Activated naive CD8-positive, alpha-beta T cell treated with anti-CD3 and anti-CD28 coated beads, Interleukin-2, amount 10 ng/mL, durations not matched to agents 7 days and 5 days (primary cell): ENCODE measurements at regions not wholly inside any gene's neighbourhood (a gene's known extent, or its start where the extent isn't known, plus 50 kb on each side); places are given as distances from the start of the nearest gene placed in this dataset.
"Not testable (repeated sequence)": the region's sequence is repeated elsewhere in the genome, so short reads cannot be mapped to it uniquely, and the experiment has no call there.

Experiments used
- ATAC-seq: fragments of 150-1000 bp; cut with Tn5 transposase; one replicate; pipeline ENCODE4 v1.10.0; 2021; ENCODE audit warnings: low read depth, moderate library complexity
- POLR2A ChIA-PET: fragments of 350-600 bp; sonication (Branson Sonifier 250); formaldehyde crosslinking; loops from one replicate; lab custom pipeline; 2021; ENCODE audit warnings: antibody characterized with exemption; lab: Charles Lee
- DNase-seq: peaks from one replicate; pipeline ENCODE4 v3.0.0; 2021
- H3K27ac Mint-ChIP-seq: one replicate; pipeline ENCODE4 v1.8.0; 2022; ENCODE audit warnings: mild to moderate bottlenecking, mixed read lengths
- H3K27me3 Mint-ChIP-seq: one replicate; pipeline ENCODE4 v1.8.0; 2022; ENCODE audit warnings: mild to moderate bottlenecking, moderate library complexity, mixed read lengths
- H3K36me3 Mint-ChIP-seq: one replicate; pipeline ENCODE4 v1.8.0; 2021; ENCODE audit warnings: mild to moderate bottlenecking, mixed read lengths
- H3K4me1 Mint-ChIP-seq: one replicate; pipeline ENCODE4 v1.8.0; 2021; ENCODE audit warnings: mixed read lengths
- H3K4me3 Mint-ChIP-seq: one replicate; pipeline ENCODE4 v1.8.0; 2022; ENCODE audit warnings: mild to moderate bottlenecking, moderate library complexity, mixed read lengths
- H3K9me3 Mint-ChIP-seq: one replicate; pipeline ENCODE4 v1.8.0; 2021; ENCODE audit warnings: mixed read lengths

- no peaks in the 10 kb centered on the region for H3K4me1 Mint-ChIP-seq
- POLR2A ChIA-PET = no interaction called here
- no peaks in the 10 kb centered on the region for H3K36me3 Mint-ChIP-seq
- H3K9me3 Mint-ChIP-seq = peaks cover 4% of the 10 kb centered on the region
- no peak overlapping the region for H3K4me3 Mint-ChIP-seq
- no peak for DNase-seq
- H3K27ac Mint-ChIP-seq = no peak overlapping the region
- H3K27me3 Mint-ChIP-seq = no peaks in the 10 kb centered on the region
- no peak for ATAC-seq
Observed at GRCh38 chr4:104616401-104616820, 121.7 kb upstream of the CXXC4 start.

GRCh38 chr4:104625706-104626105 lies 131.0 kb upstream of the CXXC4 start:
- Mint-ChIP-seq H3K27me3 (no peaks in the 10 kb centered on the region), H3K9me3 (peaks cover 1% of the 10 kb centered on the region), H3K4me3 (no peak overlapping the region), H3K27ac (no peak overlapping the region), H3K36me3 (no peaks in the 10 kb centered on the region), H3K4me1 (no peaks in the 10 kb centered on the region)
- POLR2A ChIA-PET = no interaction called here
- no peak for DNase-seq
- no peak for ATAC-seq

- ATAC-seq = no peak
- Mint-ChIP-seq H3K4me1 (no peaks in the 10 kb centered on the region), H3K27ac (no peak overlapping the region)
Observed at GRCh38 chr4:104629601-104630000, 134.9 kb upstream of the CXXC4 start.

GRCh38 chr4:104630272-104630671 lies 135.6 kb upstream of the CXXC4 start:
- Mint-ChIP-seq H3K27me3 (no peaks in the 10 kb centered on the region), H3K27ac (no peak overlapping the region), H3K9me3 (no peaks in the 10 kb centered on the region), H3K36me3 (no peaks in the 10 kb centered on the region), H3K4me1 (no peaks in the 10 kb centered on the region), H3K4me3 (no peak overlapping the region)
- DNase-seq (no peak), ATAC-seq (no peak)
- POLR2A ChIA-PET = no interaction called here

More at GRCh38 chr4:104629601-104630000, 134.9 kb upstream of the CXXC4 start:
- Mint-ChIP-seq H3K9me3 (no peaks in the 10 kb centered on the region), H3K36me3 (no peaks in the 10 kb centered on the region), H3K27me3 (no peaks in the 10 kb centered on the region), H3K4me3 (no peak overlapping the region)
- POLR2A ChIA-PET = no interaction called here
- DNase-seq = no peak

- no peaks in the 10 kb centered on the region for H3K4me1 Mint-ChIP-seq
- POLR2A ChIA-PET = no interaction called here
- no peaks in the 10 kb centered on the region for H3K36me3 Mint-ChIP-seq
- DNase-seq = no peak
- peaks cover 2% of the 10 kb centered on the region for H3K27me3 Mint-ChIP-seq
- ATAC-seq = no peak
- no peaks in the 10 kb centered on the region for H3K9me3 Mint-ChIP-seq
- no peak overlapping the region for H3K4me3 Mint-ChIP-seq
- no peak overlapping the region for H3K27ac Mint-ChIP-seq
Observed at GRCh38 chr4:104631000-104631399, 136.3 kb upstream of the CXXC4 start.

GRCh38 chr4:104641418-104641817 lies 146.7 kb upstream of the CXXC4 start:
- no peak overlapping the region for H3K27ac Mint-ChIP-seq
- no peak overlapping the region for H3K4me3 Mint-ChIP-seq
- DNase-seq (no peak), ATAC-seq (no peak)
- H3K27me3 Mint-ChIP-seq = peaks cover 6% of the 10 kb centered on the region
- no peaks in the 10 kb centered on the region for H3K36me3 Mint-ChIP-seq
- H3K9me3 Mint-ChIP-seq = no peaks in the 10 kb centered on the region
- no peaks in the 10 kb centered on the region for H3K4me1 Mint-ChIP-seq
- POLR2A ChIA-PET = no interaction called here

GRCh38 chr4:104642521-104642920 lies 147.8 kb upstream of the CXXC4 start:
- DNase-seq = no peak
- H3K4me1 Mint-ChIP-seq = no peaks in the 10 kb centered on the region
- peaks cover 6% of the 10 kb centered on the region for H3K27me3 Mint-ChIP-seq
- POLR2A ChIA-PET = no interaction called here
- no peaks in the 10 kb centered on the region for H3K36me3 Mint-ChIP-seq
- no peak overlapping the region for H3K27ac Mint-ChIP-seq
- H3K9me3 Mint-ChIP-seq = no peaks in the 10 kb centered on the region
- H3K4me3 Mint-ChIP-seq = no peak overlapping the region
- no peak for ATAC-seq

- Mint-ChIP-seq H3K27ac (no peak overlapping the region), H3K27me3 (peaks cover 6% of the 10 kb centered on the region), H3K9me3 (no peaks in the 10 kb centered on the region), H3K4me1 (no peaks in the 10 kb centered on the region), H3K36me3 (no peaks in the 10 kb centered on the region), H3K4me3 (no peak overlapping the region)
- POLR2A ChIA-PET = no interaction called here
- ATAC-seq (no peak), DNase-seq (no peak)
Observed at GRCh38 chr4:104643805-104644204, 149.1 kb upstream of the CXXC4 start.

GRCh38 chr4:104649631-104650030 lies 154.9 kb upstream of the CXXC4 start:
- Mint-ChIP-seq H3K36me3 (no peaks in the 10 kb centered on the region), H3K9me3 (peaks cover 1% of the 10 kb centered on the region), H3K4me3 (no peak overlapping the region), H3K4me1 (no peaks in the 10 kb centered on the region), H3K27me3 (no peaks in the 10 kb centered on the region), H3K27ac (no peak overlapping the region)
- POLR2A ChIA-PET = no interaction called here
- DNase-seq = no peak
- no peak for ATAC-seq

- H3K4me1 Mint-ChIP-seq, H3K9me3 Mint-ChIP-seq, ATAC-seq, H3K4me3 Mint-ChIP-seq, H3K36me3 Mint-ChIP-seq, POLR2A ChIA-PET, H3K27me3 Mint-ChIP-seq, H3K27ac Mint-ChIP-seq, DNase-seq: not testable (repeated sequence)
Observed at GRCh38 chr4:104662269-104662668, 167.6 kb upstream of the CXXC4 start.

GRCh38 chr4:104677116-104677515 lies 182.4 kb upstream of the CXXC4 start:
- POLR2A ChIA-PET = no interaction called here
- H3K27ac Mint-ChIP-seq = no peak overlapping the region
- H3K4me3 Mint-ChIP-seq = no peak overlapping the region
- no peaks in the 10 kb centered on the region for H3K36me3 Mint-ChIP-seq
- H3K4me1 Mint-ChIP-seq = no peaks in the 10 kb centered on the region
- peaks cover 4% of the 10 kb centered on the region for H3K27me3 Mint-ChIP-seq
- ATAC-seq (no peak), DNase-seq (no peak)
- H3K9me3 Mint-ChIP-seq = no peaks in the 10 kb centered on the region

- Mint-ChIP-seq H3K4me3 (no peak overlapping the region), H3K27ac (no peak overlapping the region), H3K9me3 (no peaks in the 10 kb centered on the region), H3K4me1 (no peaks in the 10 kb centered on the region), H3K27me3 (peaks cover 4% of the 10 kb centered on the region), H3K36me3 (no peaks in the 10 kb centered on the region)
- POLR2A ChIA-PET = no interaction called here
- ATAC-seq = no peak
- DNase-seq = no peak
Observed at GRCh38 chr4:104682311-104682710, 187.6 kb upstream of the CXXC4 start.

GRCh38 chr4:104693601-104694201 lies 199.0 kb upstream of the CXXC4 start:
- Mint-ChIP-seq H3K27ac (no peak overlapping the region), H3K36me3 (no peaks in the 10 kb centered on the region), H3K9me3 (peaks cover 1% of the 10 kb centered on the region), H3K4me3 (no peak overlapping the region), H3K4me1 (no peaks in the 10 kb centered on the region), H3K27me3 (peaks cover 4% of the 10 kb centered on the region)
- DNase-seq (no peak), ATAC-seq (no peak)
- POLR2A ChIA-PET = no interaction called here

GRCh38 chr4:104716584-104716983 lies 221.9 kb upstream of the CXXC4 start:
- no peak for DNase-seq
- Mint-ChIP-seq H3K4me1 (no peaks in the 10 kb centered on the region), H3K9me3 (no peaks in the 10 kb centered on the region), H3K27me3 (peaks cover 2% of the 10 kb centered on the region), H3K27ac (no peak overlapping the region), H3K36me3 (no peaks in the 10 kb centered on the region), H3K4me3 (no peak overlapping the region)
- no peak for ATAC-seq
- POLR2A ChIA-PET = no interaction called here
